Brain microvascular endothelial cell (primary cell): ENCODE measurements at regions not wholly inside any gene's neighbourhood (a gene's known extent, or its start where the extent isn't known, plus 50 kb on each side); places are given as distances from the start of the nearest gene placed in this dataset.

ENCODE experiments used
- DNase-seq: peaks from one replicate; pipeline ENCODE4 v3.0.0-alpha.2; 2020
- H3K27ac ChIP-seq: fragments of 250-450 bp; sonication (Bioruptor Pico); 2 replicates; pipeline ENCODE4 v1.5.1; 2020; ENCODE audit warnings: mild to moderate bottlenecking, moderate library complexity
- H3K27me3 ChIP-seq: fragments of 250-450 bp; sonication (Bioruptor Pico); replicated peaks from 2 replicates; pipeline ENCODE4 v1.5.1; 2020; ENCODE audit warnings: mild to moderate bottlenecking
- H3K36me3 ChIP-seq: fragments of 250-450 bp; sonication (Bioruptor Pico); replicated peaks from 2 replicates; pipeline ENCODE4 v1.5.1; 2020; ENCODE audit warnings: mild to moderate bottlenecking
- H3K4me3 ChIP-seq: 2 replicates; pipeline ENCODE4 v1.5.1; 2011; ENCODE audit warnings: low read depth, mild to moderate bottlenecking, control low read depth, low read length, moderate library complexity
- in situ Hi-C: cut with HindIII; loops from 2 replicates; pipeline ENCODE4 v1.10.0; 2017; ENCODE audit warnings: low sequenced_read_pairs, low pct_ligation_motif_present
- TF ChIP-seq, protein P1 (sequence below): IDR thresholded peaks from 2 replicates; pipeline ENCODE4 v1.5.1; 2011; ENCODE audit warnings: low read depth, mild to moderate bottlenecking, moderate library complexity, low read length, control low read depth, inconsistent platforms; ENCODE audit errors: missing control alignments

GRCh38 chr5:9698125-9698826, 68.1 kb upstream of the TAS2R1 start:
- H3K36me3 ChIP-seq = no peaks in the 10 kb centered on the region
- H3K27me3 ChIP-seq = no peaks in the 10 kb centered on the region
- in situ Hi-C loops = no loop called here
- H3K27ac ChIP-seq = peak overlapping the region; percentile 80
- peak; percentile 36 for DNase-seq
- TF ChIP-seq, protein P1, sequence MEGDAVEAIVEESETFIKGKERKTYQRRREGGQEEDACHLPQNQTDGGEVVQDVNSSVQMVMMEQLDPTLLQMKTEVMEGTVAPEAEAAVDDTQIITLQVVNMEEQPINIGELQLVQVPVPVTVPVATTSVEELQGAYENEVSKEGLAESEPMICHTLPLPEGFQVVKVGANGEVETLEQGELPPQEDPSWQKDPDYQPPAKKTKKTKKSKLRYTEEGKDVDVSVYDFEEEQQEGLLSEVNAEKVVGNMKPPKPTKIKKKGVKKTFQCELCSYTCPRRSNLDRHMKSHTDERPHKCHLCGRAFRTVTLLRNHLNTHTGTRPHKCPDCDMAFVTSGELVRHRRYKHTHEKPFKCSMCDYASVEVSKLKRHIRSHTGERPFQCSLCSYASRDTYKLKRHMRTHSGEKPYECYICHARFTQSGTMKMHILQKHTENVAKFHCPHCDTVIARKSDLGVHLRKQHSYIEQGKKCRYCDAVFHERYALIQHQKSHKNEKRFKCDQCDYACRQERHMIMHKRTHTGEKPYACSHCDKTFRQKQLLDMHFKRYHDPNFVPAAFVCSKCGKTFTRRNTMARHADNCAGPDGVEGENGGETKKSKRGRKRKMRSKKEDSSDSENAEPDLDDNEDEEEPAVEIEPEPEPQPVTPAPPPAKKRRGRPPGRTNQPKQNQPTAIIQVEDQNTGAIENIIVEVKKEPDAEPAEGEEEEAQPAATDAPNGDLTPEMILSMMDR = no peak
- no peak overlapping the region for H3K4me3 ChIP-seq

DNA sequence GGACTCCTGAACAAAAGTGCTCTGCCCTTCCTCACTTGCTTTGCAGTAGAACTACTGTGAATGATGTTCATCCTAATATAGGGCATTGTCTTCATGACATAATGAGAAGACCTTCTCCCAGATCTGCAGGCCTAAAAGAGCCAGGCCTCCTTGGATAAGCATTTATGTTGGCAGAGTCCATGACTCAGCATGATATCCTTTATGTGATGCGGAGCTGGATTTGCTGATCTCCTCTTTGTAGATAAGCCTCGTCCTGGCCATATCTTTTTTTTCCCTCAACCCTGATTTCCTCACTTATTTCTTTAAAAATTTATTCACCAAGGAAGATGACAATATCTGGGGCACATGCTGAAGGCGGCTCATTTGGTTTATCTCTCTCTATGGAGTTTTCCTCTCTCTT, 62.4 kb upstream of the TAS2R1 start:
- TF ChIP-seq, protein P1 = no peak
- no peak overlapping the region for H3K4me3 ChIP-seq
- H3K27ac ChIP-seq = no peak overlapping the region
- in situ Hi-C loops = no loop called here
- H3K36me3 ChIP-seq = no peaks in the 10 kb centered on the region
- DNase-seq = no peak
- no peaks in the 10 kb centered on the region for H3K27me3 ChIP-seq

DNA sequence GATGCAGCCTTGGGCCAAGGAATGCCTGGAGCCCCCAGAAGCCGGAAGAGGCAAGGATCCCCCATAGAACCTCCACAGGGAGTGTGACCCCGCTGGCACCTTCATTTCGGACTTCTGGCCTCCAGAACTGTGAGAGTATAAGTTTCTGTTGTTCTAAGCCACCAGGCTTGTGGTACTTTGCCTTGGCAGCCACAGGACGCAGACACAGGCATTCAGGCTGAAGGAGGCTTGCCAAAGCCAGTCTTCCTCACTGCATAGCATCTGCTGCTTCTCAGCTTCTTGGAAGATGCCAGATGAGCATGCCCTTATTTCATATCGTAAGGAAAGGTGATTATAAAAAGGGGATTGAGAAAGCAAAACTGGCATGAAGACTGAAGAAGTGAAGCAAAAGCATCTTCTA, 61.1 kb upstream of the TAS2R1 start:
- H3K27ac ChIP-seq = no peak overlapping the region
- H3K27me3 ChIP-seq = no peaks in the 10 kb centered on the region
- H3K36me3 ChIP-seq = no peaks in the 10 kb centered on the region
- DNase-seq = no peak
- H3K4me3 ChIP-seq = no peak overlapping the region
- TF ChIP-seq, protein P1 = no peak
- in situ Hi-C loops = no loop called here

GRCh38 chr5:9690751-9691150, 60.6 kb upstream of the TAS2R1 start:
- TF ChIP-seq, protein P1 = no peak
- no peak for DNase-seq
- Histone ChIP-seq H3K27me3 (no peaks in the 10 kb centered on the region), H3K4me3 (no peak overlapping the region), H3K36me3 (no peaks in the 10 kb centered on the region), H3K27ac (no peak overlapping the region)
- in situ Hi-C loops = no loop called here

- TF ChIP-seq, protein P1 = no peak
- in situ Hi-C loops = no loop called here
- Histone ChIP-seq H3K4me3 (no peak overlapping the region), H3K36me3 (no peaks in the 10 kb centered on the region), H3K27ac (peak overlapping the region; percentile 86), H3K27me3 (no peaks in the 10 kb centered on the region)
- peak; percentile 92 for DNase-seq
Observed at GRCh38 chr5:9686216-9686615, 56.1 kb upstream of the TAS2R1 start.

- TF ChIP-seq, protein P1 = no peak
- H3K36me3 ChIP-seq = no peaks in the 10 kb centered on the region
- no peak for DNase-seq
- H3K4me3 ChIP-seq = no peak overlapping the region
- H3K27ac ChIP-seq = no peak overlapping the region
- in situ Hi-C loops = no loop called here
- H3K27me3 ChIP-seq = no peaks in the 10 kb centered on the region
Observed at GRCh38 chr5:9681706-9682105, 51.6 kb upstream of the TAS2R1 start.
